ENCODE measurements at regions not wholly inside any gene's neighbourhood (a gene's known extent, or its start where the extent isn't known, plus 50 kb on each side); places are given as distances from the start of the nearest gene placed in this dataset.
"Not testable (repeated sequence)": the region's sequence is repeated elsewhere in the genome, so short reads cannot be mapped to it uniquely, and the experiment has no call there.

GRCh38 chr21:27917966-27918365 is 951.1 kb upstream of the ADAMTS5 start:
- DNase-seq = not testable (repeated sequence)

GRCh38 chr21:27916326-27916725 is 949.4 kb upstream of the ADAMTS5 start:
- DNase-seq = not testable (repeated sequence)

- not testable (repeated sequence) for DNase-seq
These were observed 945.2 kb upstream of the ADAMTS5 start for GRCh38 chr21:27912133-27912532.

- DNase-seq = not testable (repeated sequence)
These were observed 942.6 kb upstream of the ADAMTS5 start for GRCh38 chr21:27909487-27909886.

GRCh38 chr21:27908816-27909215 is 941.9 kb upstream of the ADAMTS5 start:
- DNase-seq = not testable (repeated sequence)

GRCh38 chr21:27902904-27903303 is 936.0 kb upstream of the ADAMTS5 start:
- DNase-seq = not testable (repeated sequence)

- DNase-seq = not testable (repeated sequence)
These were observed 926.7 kb upstream of the ADAMTS5 start for GRCh38 chr21:27893619-27894018.

- DNase-seq = not testable (repeated sequence)
These were observed 924.6 kb upstream of the ADAMTS5 start for GRCh38 chr21:27891495-27891894.

GRCh38 chr21:27887808-27888455 is 921.0 kb upstream of the ADAMTS5 start:
- DNase-seq = not testable (repeated sequence)

- DNase-seq = no peak
These were observed 918.4 kb upstream of the ADAMTS5 start for GRCh38 chr21:27885296-27885711.

- DNase-seq = not testable (repeated sequence)
These were observed 914.4 kb upstream of the ADAMTS5 start for GRCh38 chr21:27881331-27881730.

GRCh38 chr21:27872411-27872810 is 905.5 kb upstream of the ADAMTS5 start:
- not testable (repeated sequence) for DNase-seq

- DNase-seq = not testable (repeated sequence)
These were observed 903.9 kb upstream of the ADAMTS5 start for GRCh38 chr21:27870755-27871154.

GRCh38 chr21:27860314-27860955 is 893.5 kb upstream of the ADAMTS5 start:
- not testable (repeated sequence) for DNase-seq

- not testable (repeated sequence) for DNase-seq
These were observed 891.4 kb upstream of the ADAMTS5 start for GRCh38 chr21:27858053-27858825.

- DNase-seq = not testable (repeated sequence)
These were observed 890.1 kb upstream of the ADAMTS5 start for GRCh38 chr21:27856988-27857387.

- DNase-seq = no peak
These were observed 874.3 kb upstream of the ADAMTS5 start for GRCh38 chr21:27841084-27841672.

- DNase-seq = no peak
These were observed 873.4 kb upstream of the ADAMTS5 start for GRCh38 chr21:27840262-27840661.

- no peak for DNase-seq
These were observed 872.7 kb upstream of the ADAMTS5 start for GRCh38 chr21:27839512-27840115.

GRCh38 chr21:27838573-27838972 is 871.7 kb upstream of the ADAMTS5 start:
- no peak for DNase-seq

- DNase-seq = no peak
These were observed 871.0 kb upstream of the ADAMTS5 start for GRCh38 chr21:27837936-27838335.

GRCh38 chr21:27833298-27833697 is 866.4 kb upstream of the ADAMTS5 start:
- no peak for DNase-seq

Measured in NCI-H1694 (cell line).